Right atrium auricular region (tissue), 2 donors: ENCODE measurements at regions not wholly inside any gene's neighbourhood (a gene's known extent, or its start where the extent isn't known, plus 50 kb on each side); places are given as distances from the start of the nearest gene placed in this dataset.

Experiments used
- DNase-seq: peaks from one replicate; pipeline ENCODE4 v3.0.0-alpha.2; 2019; ENCODE audit warnings: low spot score
- H3K27ac ChIP-seq, 2 donors: fragments of 200-600 bp; sonication (generic); 1 replicate in 1 of 2; 2 replicates in 1 of 2; pipeline ENCODE4 v1.5.1; 2016 to 2019
- H3K27me3 ChIP-seq, 2 donors: fragments of 200-600 bp; sonication (generic); one replicate each; pipeline versions ENCODE4 v1.5.1 to v1.6.0; 2017 to 2019
- H3K36me3 ChIP-seq: fragments of 200-600 bp; sonication (generic); one replicate; pipeline ENCODE4 v1.5.1; 2016
- H3K4me1 ChIP-seq, 2 donors: fragments of 200-600 bp; sonication (generic); one replicate each; pipeline versions ENCODE4 v1.5.1 to v1.6.0; 2017 to 2019
- H3K4me3 ChIP-seq, 2 donors: fragments of 200-600 bp; sonication (generic); 1 replicate in 1 of 2; 2 replicates in 1 of 2; pipeline ENCODE4 v1.5.1; 2017 to 2019; ENCODE audit warnings: mild to moderate bottlenecking in 1 of 2, moderate library complexity in 1 of 2
- H3K9me3 ChIP-seq, 2 donors: fragments of 200-600 bp; sonication (generic); one replicate each; pipeline ENCODE4 v1.5.1; 2019
- TF ChIP-seq, protein P1 (sequence below), 2 donors: fragments of 200-600 bp; sonication (generic); IDR thresholded peaks; one replicate each; pipeline ENCODE4 v1.5.1; 2019; ENCODE audit warnings: antibody characterized with exemption in 2 of 2

DNA sequence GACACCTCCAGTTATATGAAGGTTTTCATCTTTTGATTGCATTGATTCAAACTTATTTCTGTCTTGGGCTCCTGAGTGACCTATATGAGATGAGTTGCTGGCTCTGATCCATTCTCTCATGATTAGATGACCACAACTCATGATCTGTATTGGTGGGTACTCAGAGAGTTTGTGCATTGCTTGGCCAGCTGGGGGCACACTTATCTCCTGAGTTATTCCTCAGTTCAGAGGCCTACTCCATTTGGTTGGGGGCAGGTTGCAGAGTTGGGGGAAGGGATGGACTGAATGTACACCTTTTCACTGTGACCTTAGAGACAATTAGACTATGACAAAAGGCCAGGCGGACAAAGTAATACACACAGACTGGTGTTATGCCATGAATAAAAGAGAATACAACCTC is 166.2 kb upstream of the SEMA6D start:
- Histone ChIP-seq H3K4me3 (no peak overlapping the region), H3K36me3 (no peaks in the 10 kb centered on the region), H3K9me3 (no peaks in the 10 kb centered on the region), H3K27ac (no peak overlapping the region), H3K27me3 (no peaks in the 10 kb centered on the region), H3K4me1 (no peaks in the 10 kb centered on the region)
- TF ChIP-seq, protein P1, sequence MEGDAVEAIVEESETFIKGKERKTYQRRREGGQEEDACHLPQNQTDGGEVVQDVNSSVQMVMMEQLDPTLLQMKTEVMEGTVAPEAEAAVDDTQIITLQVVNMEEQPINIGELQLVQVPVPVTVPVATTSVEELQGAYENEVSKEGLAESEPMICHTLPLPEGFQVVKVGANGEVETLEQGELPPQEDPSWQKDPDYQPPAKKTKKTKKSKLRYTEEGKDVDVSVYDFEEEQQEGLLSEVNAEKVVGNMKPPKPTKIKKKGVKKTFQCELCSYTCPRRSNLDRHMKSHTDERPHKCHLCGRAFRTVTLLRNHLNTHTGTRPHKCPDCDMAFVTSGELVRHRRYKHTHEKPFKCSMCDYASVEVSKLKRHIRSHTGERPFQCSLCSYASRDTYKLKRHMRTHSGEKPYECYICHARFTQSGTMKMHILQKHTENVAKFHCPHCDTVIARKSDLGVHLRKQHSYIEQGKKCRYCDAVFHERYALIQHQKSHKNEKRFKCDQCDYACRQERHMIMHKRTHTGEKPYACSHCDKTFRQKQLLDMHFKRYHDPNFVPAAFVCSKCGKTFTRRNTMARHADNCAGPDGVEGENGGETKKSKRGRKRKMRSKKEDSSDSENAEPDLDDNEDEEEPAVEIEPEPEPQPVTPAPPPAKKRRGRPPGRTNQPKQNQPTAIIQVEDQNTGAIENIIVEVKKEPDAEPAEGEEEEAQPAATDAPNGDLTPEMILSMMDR (IDR thresholded peaks at IDR 0.05), result peak in 1 of 2 donors; percentile 17
- no peak for DNase-seq

DNA sequence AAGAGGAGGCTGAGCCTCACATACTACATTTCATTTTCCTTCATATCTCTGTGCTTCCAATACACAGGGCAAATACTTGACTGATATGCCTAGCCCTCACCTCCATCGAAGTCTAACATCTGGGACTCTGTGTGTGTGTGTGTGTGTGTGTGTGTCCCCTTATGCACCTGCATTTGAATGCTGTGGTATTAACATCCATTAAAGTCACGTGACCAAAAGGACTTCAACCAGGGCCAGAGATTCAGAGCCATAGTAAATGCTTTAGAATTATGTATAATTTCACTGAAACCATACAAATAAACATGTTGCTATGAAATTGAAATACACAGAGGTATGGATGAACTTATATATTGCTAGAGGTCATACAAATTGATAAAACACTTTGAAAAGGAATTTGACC is 165.8 kb upstream of the SEMA6D start:
- Histone ChIP-seq H3K4me1 (no peaks in the 10 kb centered on the region), H3K9me3 (no peaks in the 10 kb centered on the region), H3K36me3 (no peaks in the 10 kb centered on the region), H3K27me3 (no peaks in the 10 kb centered on the region), H3K27ac (no peak overlapping the region), H3K4me3 (no peak overlapping the region)
- TF ChIP-seq, protein P1 (IDR thresholded peaks at IDR 0.05), result no peak
- no peak for DNase-seq

DNA sequence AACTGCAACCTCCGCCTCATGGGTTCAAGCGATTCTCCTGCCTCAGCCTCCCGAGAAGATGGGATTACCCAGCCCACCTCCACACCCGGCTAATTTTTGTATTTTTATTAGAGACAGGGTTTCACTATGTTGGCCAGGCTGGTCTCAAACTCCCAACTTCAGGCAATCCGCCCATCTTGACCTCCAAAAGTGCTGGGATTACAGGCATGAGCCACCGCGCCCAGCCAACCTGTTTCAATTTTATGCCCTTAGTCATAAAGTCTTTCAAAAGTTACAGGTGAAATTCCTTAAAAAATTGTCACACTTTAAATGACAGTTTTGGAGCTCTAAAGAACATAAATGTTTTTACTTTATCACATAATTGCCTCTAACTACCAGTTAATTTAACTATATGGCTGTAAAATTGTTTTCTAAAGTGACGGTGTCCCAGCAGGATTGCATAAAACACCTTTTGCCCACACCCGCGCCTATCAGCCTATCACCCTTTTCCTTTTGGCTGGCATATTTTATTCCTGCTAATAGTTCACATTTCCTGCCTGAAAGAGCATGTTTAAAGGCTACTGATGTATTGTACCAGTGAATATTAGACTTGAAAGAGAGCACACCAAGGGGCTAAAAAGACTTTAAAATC is 164.2 kb upstream of the SEMA6D start:
- no peaks in the 10 kb centered on the region for H3K27me3 ChIP-seq
- DNase-seq, result no peak
- H3K27ac ChIP-seq, result no peak overlapping the region
- H3K9me3 ChIP-seq, result no peaks in the 10 kb centered on the region
- H3K4me3 ChIP-seq, result no peak overlapping the region
- TF ChIP-seq, protein P1 (IDR thresholded peaks at IDR 0.05), result no peak
- no peaks in the 10 kb centered on the region for H3K36me3 ChIP-seq
- no peaks in the 10 kb centered on the region for H3K4me1 ChIP-seq

DNA sequence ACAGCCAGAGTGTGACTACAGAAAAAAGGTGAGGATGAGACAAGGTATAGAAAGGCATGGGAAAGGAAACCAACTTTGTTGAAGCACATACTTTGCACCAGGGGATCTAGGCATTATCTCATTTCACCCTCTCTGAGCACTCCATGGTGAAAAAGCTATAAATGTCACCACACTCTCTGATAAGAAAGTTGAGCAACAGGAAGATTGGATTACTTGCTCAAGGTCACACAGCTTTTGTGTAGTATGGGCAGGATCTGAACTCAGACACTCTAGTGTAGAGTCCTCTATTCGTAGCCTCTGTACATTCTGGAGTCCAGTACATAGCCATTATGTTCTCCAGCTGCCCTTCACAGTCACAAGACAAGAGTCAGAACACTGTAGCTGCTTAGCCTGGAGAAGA is 163.4 kb upstream of the SEMA6D start:
- H3K27ac ChIP-seq, result no peak overlapping the region
- H3K4me1 ChIP-seq, result no peaks in the 10 kb centered on the region
- no peaks in the 10 kb centered on the region for H3K9me3 ChIP-seq
- H3K36me3 ChIP-seq, result no peaks in the 10 kb centered on the region
- TF ChIP-seq, protein P1 (IDR thresholded peaks at IDR 0.05), result no peak
- no peaks in the 10 kb centered on the region for H3K27me3 ChIP-seq
- H3K4me3 ChIP-seq, result no peak overlapping the region
- no peak for DNase-seq

DNA sequence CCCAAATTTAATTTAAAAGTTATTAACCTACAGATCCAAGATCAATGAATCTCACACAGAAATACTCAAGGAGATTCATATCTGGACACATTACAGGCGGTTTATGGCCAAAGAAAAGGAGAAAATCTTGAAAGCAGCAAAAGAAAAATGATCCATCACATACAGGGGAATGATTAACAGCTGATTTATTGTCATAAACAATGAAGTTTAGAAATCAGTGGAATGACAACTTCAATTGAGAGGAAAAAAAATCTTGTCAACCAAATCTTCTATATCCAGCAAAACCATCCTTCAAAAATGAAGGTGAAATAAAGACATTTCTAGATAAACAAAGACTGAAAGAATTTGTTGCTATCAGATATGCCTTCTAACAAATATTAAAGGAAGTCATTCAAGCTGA is 156.2 kb upstream of the SEMA6D start:
- Histone ChIP-seq H3K9me3 (peaks cover 4 to 15% of the 10 kb centered on the region in 2 donors), H3K27ac (no peak overlapping the region), H3K4me1 (no peaks in the 10 kb centered on the region), H3K4me3 (no peak overlapping the region), H3K36me3 (no peaks in the 10 kb centered on the region), H3K27me3 (no peaks in the 10 kb centered on the region)
- no peak for DNase-seq
- TF ChIP-seq, protein P1 (IDR thresholded peaks at IDR 0.05), result no peak

DNA sequence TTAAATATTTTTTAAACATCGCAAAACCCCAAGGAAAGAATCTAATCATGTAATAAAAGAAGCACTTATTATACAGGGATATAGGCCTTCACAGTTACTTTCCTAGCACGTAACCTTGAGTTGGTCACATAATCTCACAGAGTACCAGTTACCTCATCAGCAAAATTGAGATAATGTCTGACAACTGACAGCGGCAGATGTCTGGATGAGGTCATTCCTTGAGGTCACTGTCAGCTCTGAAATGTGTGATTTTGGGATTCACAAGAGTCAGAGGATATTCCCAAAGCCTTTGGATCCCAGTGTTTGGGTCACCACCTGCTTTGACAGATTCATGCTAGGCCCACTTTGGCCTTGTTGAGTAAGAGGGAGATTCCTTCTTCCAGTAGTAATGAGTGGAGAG is 151.4 kb upstream of the SEMA6D start:
- peaks cover 0 to 2% of the 10 kb centered on the region in 2 donors for H3K4me1 ChIP-seq
- no peaks in the 10 kb centered on the region for H3K27me3 ChIP-seq
- H3K36me3 ChIP-seq, result no peaks in the 10 kb centered on the region
- H3K9me3 ChIP-seq, result peaks cover 0 to 6% of the 10 kb centered on the region in 2 donors
- DNase-seq, result no peak
- H3K4me3 ChIP-seq, result no peak overlapping the region
- TF ChIP-seq, protein P1 (IDR thresholded peaks at IDR 0.05), result no peak
- H3K27ac ChIP-seq, result no peak overlapping the region
